GM12875 (cell line): ENCODE measurements at regions not wholly inside any gene's neighbourhood (a gene's known extent, or its start where the extent isn't known, plus 50 kb on each side); places are given as distances from the start of the nearest gene placed in this dataset.

Source experiments
- H3K4me3 ChIP-seq: one replicate; pipeline ENCODE4 v1.5.1; 2011; ENCODE audit warnings: low read depth, low read length, control low read depth
- CTCF ChIP-seq: IDR thresholded peaks from 2 replicates; pipeline ENCODE4 v1.5.1; 2011; ENCODE audit warnings: low read depth, mild to moderate bottlenecking, control low read depth, inconsistent platforms, low read length, moderate library complexity, borderline replicate concordance; ENCODE audit not compliant: insufficient read depth

- TF ChIP-seq CTCF, result no peak
- no peak overlapping the region for H3K4me3 ChIP-seq
These were observed 251.8 kb upstream of the FGGY start for GRCh38 chr1:59045137-59045536.

- no peak for TF ChIP-seq CTCF
- no peak overlapping the region for H3K4me3 ChIP-seq
These were observed 251.3 kb upstream of the FGGY start for GRCh38 chr1:59045636-59046035.

GRCh38 chr1:59046134-59046533 is 250.8 kb upstream of the FGGY start:
- TF ChIP-seq CTCF, result no peak
- no peak overlapping the region for H3K4me3 ChIP-seq

GRCh38 chr1:59046730-59047157 is 250.2 kb upstream of the FGGY start:
- H3K4me3 ChIP-seq, result no peak overlapping the region
- peak; percentile 42; the same call in 1 of the 2 replicates for TF ChIP-seq CTCF

GRCh38 chr1:59051007-59051406 is 245.9 kb upstream of the FGGY start:
- no peak for TF ChIP-seq CTCF
- H3K4me3 ChIP-seq, result no peak overlapping the region

GRCh38 chr1:59052166-59052590 is 244.7 kb upstream of the FGGY start:
- no peak overlapping the region for H3K4me3 ChIP-seq

GRCh38 chr1:59054172-59054571 is 242.7 kb upstream of the FGGY start:
- no peak overlapping the region for H3K4me3 ChIP-seq
- TF ChIP-seq CTCF, result no peak

More at GRCh38 chr1:59052166-59052590, 244.7 kb upstream of the FGGY start:
- no peak for TF ChIP-seq CTCF
